Breast epithelium (tissue), 4 donors: ENCODE measurements at regions not wholly inside any gene's neighbourhood (a gene's known extent, or its start where the extent isn't known, plus 50 kb on each side); places are given as distances from the start of the nearest gene placed in this dataset.
"Not testable (repeated sequence)": the region's sequence is repeated elsewhere in the genome, so short reads cannot be mapped to it uniquely, and the experiment has no call there.

Experiments used
- DNase-seq, 2 donors: peaks; one replicate each; pipeline ENCODE4 v3.0.0-alpha.2; 2019; ENCODE audit warnings: low spot score in 2 of 2
- H3K27ac ChIP-seq, 2 donors: fragments of 200-600 bp; sonication (generic) in 1 of 2; one replicate each; pipeline ENCODE4 v1.5.1; 2016 to 2019; ENCODE audit warnings: mild to moderate bottlenecking in 1 of 2
- H3K27me3 ChIP-seq, 2 donors: fragments of 200-600 bp; sonication (generic) in 1 of 2; one replicate each; pipeline versions ENCODE4 v1.5.1 to v1.6.0; 2017 to 2019; ENCODE audit warnings: control low read depth in 1 of 2, mild to moderate bottlenecking in 1 of 2
- H3K36me3 ChIP-seq: fragments of 200-600 bp; one replicate; pipeline ENCODE4 v1.5.1; 2019
- H3K4me1 ChIP-seq, 2 donors: fragments of 200-600 bp; sonication (generic); one replicate each; pipeline ENCODE4 v1.5.1; 2016 to 2019; ENCODE audit warnings: control low read depth in 1 of 2
- H3K4me3 ChIP-seq, 3 donors: fragments of 200-600 bp; sonication (generic); 1 replicate in 2 of 3; 2 replicates in 1 of 3; pipeline ENCODE4 v1.5.1; 2016 to 2019; ENCODE audit warnings: mild to moderate bottlenecking in 3 of 3, moderate library complexity in 2 of 3
- H3K9me3 ChIP-seq, 2 donors: fragments of 200-600 bp; sonication (generic) in 1 of 2; one replicate each; pipeline ENCODE4 v1.5.1; 2016 to 2019; ENCODE audit warnings: control low read depth in 1 of 2
- CTCF ChIP-seq, 3 donors: fragments of 450-650 bp; IDR thresholded peaks; one replicate each; pipeline ENCODE4 v1.5.1; 2016 to 2017; ENCODE audit warnings: antibody characterized with exemption in 3 of 3, mild to moderate bottlenecking in 3 of 3, moderate library complexity in 3 of 3
- POLR2A ChIP-seq: fragments of 450-650 bp; IDR thresholded peaks from one replicate; pipeline ENCODE4 v1.6.1; 2016; ENCODE audit warnings: antibody characterized with exemption, mild to moderate bottlenecking, moderate library complexity
- POLR2AphosphoS5 ChIP-seq, 3 donors: sonication (generic); formaldehyde crosslinking; IDR thresholded peaks; one replicate each; pipeline ENCODE4 v1.6.1; 2017; ENCODE audit warnings: antibody characterized with exemption in 3 of 3
- intact Hi-C: fragments of 100-400 bp; cut with DNase I; formaldehyde crosslinking; loops from one replicate; pipeline ENCODE4 v1.15.1; 2023; ENCODE audit warnings: low total_unique reads

GRCh38 chr9:129306318-129306973 lies 128.4 kb upstream of the IER5L start:
- H3K27ac ChIP-seq, result no peak overlapping the region
- H3K9me3 ChIP-seq, result peaks cover 0 to 7% of the 10 kb centered on the region in 2 donors
- no peaks in the 10 kb centered on the region for H3K36me3 ChIP-seq
- TF ChIP-seq POLR2A (no peak), CTCF (IDR thresholded peaks at IDR 0.05) (no peak), POLR2AphosphoS5 (IDR thresholded peaks at IDR 0.05) (no peak)
- no peaks in the 10 kb centered on the region for H3K27me3 ChIP-seq
- intact Hi-C loops, result no loop called here
- peak in 1 of 2 donors; percentile 15 for DNase-seq
- no peaks in the 10 kb centered on the region for H3K4me1 ChIP-seq
- no peak overlapping the region for H3K4me3 ChIP-seq

- Histone ChIP-seq H3K27me3 (no peaks in the 10 kb centered on the region), H3K4me3 (no peak overlapping the region), H3K36me3 (no peaks in the 10 kb centered on the region), H3K27ac (no peak overlapping the region), H3K4me1 (no peaks in the 10 kb centered on the region), H3K9me3 (peaks cover 0 to 7% of the 10 kb centered on the region in 2 donors)
- TF ChIP-seq POLR2A, result no peak
- no peak for TF ChIP-seq CTCF (IDR thresholded peaks at IDR 0.05)
- no peak for TF ChIP-seq POLR2AphosphoS5 (IDR thresholded peaks at IDR 0.05)
- intact Hi-C loops, result no loop called here
- DNase-seq, result peak in 1 of 2 donors; percentile 12
These were observed 127.2 kb upstream of the IER5L start for GRCh38 chr9:129305246-129305645.

- H3K4me3 ChIP-seq, result no peak overlapping the region
- no peaks in the 10 kb centered on the region for H3K36me3 ChIP-seq
- no peaks in the 10 kb centered on the region for H3K27me3 ChIP-seq
- peaks cover 0 to 7% of the 10 kb centered on the region in 2 donors for H3K9me3 ChIP-seq
- no peak for DNase-seq
- H3K4me1 ChIP-seq, result no peaks in the 10 kb centered on the region
- TF ChIP-seq CTCF (IDR thresholded peaks at IDR 0.05) (no peak), POLR2AphosphoS5 (IDR thresholded peaks at IDR 0.05) (no peak), POLR2A (no peak)
- no peak overlapping the region for H3K27ac ChIP-seq
- intact Hi-C loops, result no loop called here
These were observed 123.9 kb upstream of the IER5L start for GRCh38 chr9:129301941-129302340.

- H3K4me3 ChIP-seq, H3K4me1 ChIP-seq, H3K27me3 ChIP-seq, intact Hi-C loops, H3K36me3 ChIP-seq, H3K9me3 ChIP-seq, H3K27ac ChIP-seq: not testable (repeated sequence)
- peak in 1 of 2 donors; percentile 39 for DNase-seq
These were observed 118.1 kb upstream of the IER5L start for GRCh38 chr9:129296195-129296594.

- H3K27me3 ChIP-seq, result no peaks in the 10 kb centered on the region
- no peak overlapping the region for H3K4me3 ChIP-seq
- H3K4me1 ChIP-seq, result no peaks in the 10 kb centered on the region
- H3K9me3 ChIP-seq, result no peaks in the 10 kb centered on the region
- intact Hi-C loops, result no loop called here
- no peaks in the 10 kb centered on the region for H3K36me3 ChIP-seq
- DNase-seq, result peak in 1 of 2 donors; percentile 45
- TF ChIP-seq CTCF (IDR thresholded peaks at IDR 0.05), result no peak
- no peak for TF ChIP-seq POLR2AphosphoS5 (IDR thresholded peaks at IDR 0.05)
- no peak for TF ChIP-seq POLR2A
- no peak overlapping the region for H3K27ac ChIP-seq
These were observed 113.0 kb upstream of the IER5L start for GRCh38 chr9:129291041-129291501.
